Ectodermal cell (in vitro differentiated cells): ENCODE measurements at regions not wholly inside any gene's neighbourhood (a gene's known extent, or its start where the extent isn't known, plus 50 kb on each side); places are given as distances from the start of the nearest gene placed in this dataset.

Experiments
- H3K27ac ChIP-seq: 2 replicates; pipeline ENCODE4 v1.7.0; 2013; ENCODE audit warnings: mild to moderate bottlenecking, low read depth, low read length; ENCODE audit not compliant: insufficient read depth, poor library complexity, severe bottlenecking
- H3K27me3 ChIP-seq: 2 replicates; pipeline ENCODE4 v1.7.0; 2013; ENCODE audit warnings: mild to moderate bottlenecking, low read length; ENCODE audit not compliant: insufficient read depth, control insufficient read depth, poor library complexity, severe bottlenecking
- H3K36me3 ChIP-seq: one replicate; pipeline ENCODE4 v1.7.0; 2013; ENCODE audit warnings: low read length; ENCODE audit not compliant: control insufficient read depth, insufficient read depth
- H3K4me1 ChIP-seq: one replicate; pipeline ENCODE4 v1.7.0; 2013; ENCODE audit warnings: low read length; ENCODE audit not compliant: control insufficient read depth, insufficient read depth
- H3K4me3 ChIP-seq: 2 replicates; pipeline ENCODE4 v1.7.0; 2013; ENCODE audit warnings: low read depth, low read length, control low read depth; ENCODE audit not compliant: insufficient read depth
- H3K9me3 ChIP-seq: 2 replicates; pipeline ENCODE4 v1.7.0; 2013; ENCODE audit warnings: mild to moderate bottlenecking, low read length, moderate library complexity; ENCODE audit not compliant: control insufficient read depth
- WGBS, 2 experiments: methylation state at CpG; one replicate each; pipeline ENCODE4 v1.1.7; 2013; ENCODE audit warnings: missing lambda C conversion rate in 2 of 2; 5-methylcytosine and 5-hydroxymethylcytosine counted together

- no peaks in the 10 kb centered on the region for H3K9me3 ChIP-seq
- H3K4me1 ChIP-seq = peaks cover under 1% of the 10 kb centered on the region
- peaks cover 22% of the 10 kb centered on the region for H3K27me3 ChIP-seq
- 43% methylated on average over 14 of the region's 14 CpGs for WGBS, 2 experiments
- H3K36me3 ChIP-seq = no peaks in the 10 kb centered on the region
- no peak overlapping the region for H3K4me3 ChIP-seq
- H3K27ac ChIP-seq = no peak overlapping the region
These were observed 57.6 kb upstream of the SLC6A11 start for GRCh38 chr3:10758304-10759037.

GRCh38 chr3:10759495-10759894 is 56.5 kb upstream of the SLC6A11 start:
- 75 to 92% methylated on average over 1 of the region's 1 CpG for WGBS, 2 experiments
- Histone ChIP-seq H3K4me1 (peaks cover 6% of the 10 kb centered on the region), H3K9me3 (no peaks in the 10 kb centered on the region), H3K27ac (no peak overlapping the region), H3K27me3 (peaks cover 22% of the 10 kb centered on the region), H3K4me3 (no peak overlapping the region), H3K36me3 (no peaks in the 10 kb centered on the region)

GRCh38 chr3:10760199-10760598 is 55.8 kb upstream of the SLC6A11 start:
- WGBS, 2 experiments = 92 to 100% methylated on average over 1 of the region's 2 CpGs
- peaks cover 20% of the 10 kb centered on the region for H3K27me3 ChIP-seq

GRCh38 chr3:10761583-10761982 is 54.4 kb upstream of the SLC6A11 start:
- Histone ChIP-seq H3K4me3 (no peak overlapping the region), H3K36me3 (no peaks in the 10 kb centered on the region), H3K27me3 (peaks cover 13% of the 10 kb centered on the region), H3K9me3 (no peaks in the 10 kb centered on the region), H3K4me1 (peaks cover 6% of the 10 kb centered on the region), H3K27ac (no peak overlapping the region)
- 44 to 47% methylated on average over 8 of the region's 8 CpGs for WGBS, 2 experiments

More at GRCh38 chr3:10760199-10760598, 55.8 kb upstream of the SLC6A11 start:
- no peak overlapping the region for H3K27ac ChIP-seq
- peaks cover 6% of the 10 kb centered on the region for H3K4me1 ChIP-seq
- no peaks in the 10 kb centered on the region for H3K9me3 ChIP-seq
- H3K4me3 ChIP-seq = no peak overlapping the region
- H3K36me3 ChIP-seq = no peaks in the 10 kb centered on the region

GRCh38 chr3:10762116-10762515 is 53.9 kb upstream of the SLC6A11 start:
- peaks cover 8% of the 10 kb centered on the region for H3K27me3 ChIP-seq
- WGBS, 2 experiments = 68 to 75% methylated on average over 5 of the region's 5 CpGs
- peaks cover 6% of the 10 kb centered on the region for H3K4me1 ChIP-seq
- H3K27ac ChIP-seq = no peak overlapping the region
- no peaks in the 10 kb centered on the region for H3K36me3 ChIP-seq
- H3K9me3 ChIP-seq = no peaks in the 10 kb centered on the region
- no peak overlapping the region for H3K4me3 ChIP-seq

- Histone ChIP-seq H3K36me3 (no peaks in the 10 kb centered on the region), H3K27ac (no peak overlapping the region), H3K27me3 (peaks cover 7% of the 10 kb centered on the region), H3K4me3 (no peak overlapping the region), H3K4me1 (peaks cover 6% of the 10 kb centered on the region), H3K9me3 (no peaks in the 10 kb centered on the region)
- WGBS, 2 experiments = 89 to 91% methylated on average over 9 of the region's 9 CpGs
These were observed 53.3 kb upstream of the SLC6A11 start for GRCh38 chr3:10762611-10763247.

GRCh38 chr3:10763248-10763620 is 52.8 kb upstream of the SLC6A11 start:
- Histone ChIP-seq H3K4me1 (peaks cover 6% of the 10 kb centered on the region), H3K36me3 (no peaks in the 10 kb centered on the region), H3K27me3 (peaks cover 3% of the 10 kb centered on the region), H3K27ac (no peak overlapping the region), H3K4me3 (no peak overlapping the region), H3K9me3 (no peaks in the 10 kb centered on the region)
- WGBS, 2 experiments = 94 to 96% methylated on average over 9 of the region's 9 CpGs

- peaks cover 6% of the 10 kb centered on the region for H3K4me1 ChIP-seq
- H3K36me3 ChIP-seq = no peaks in the 10 kb centered on the region
- 86 to 87% methylated on average over 10 of the region's 10 CpGs for WGBS, 2 experiments
- peaks cover 3% of the 10 kb centered on the region for H3K27me3 ChIP-seq
- no peaks in the 10 kb centered on the region for H3K9me3 ChIP-seq
- no peak overlapping the region for H3K4me3 ChIP-seq
- no peak overlapping the region for H3K27ac ChIP-seq
These were observed 52.2 kb upstream of the SLC6A11 start for GRCh38 chr3:10763817-10764258.

GRCh38 chr3:10764259-10765051 is 51.6 kb upstream of the SLC6A11 start:
- Histone ChIP-seq H3K4me1 (peaks cover 6% of the 10 kb centered on the region), H3K27me3 (peaks cover 3% of the 10 kb centered on the region), H3K9me3 (no peaks in the 10 kb centered on the region), H3K36me3 (no peaks in the 10 kb centered on the region), H3K4me3 (no peak overlapping the region), H3K27ac (no peak overlapping the region)
- 68 to 71% methylated on average over 32 of the region's 32 CpGs for WGBS, 2 experiments
